Esophagus muscularis mucosa (tissue), 4 donors: ENCODE measurements at regions not wholly inside any gene's neighbourhood (a gene's known extent, or its start where the extent isn't known, plus 50 kb on each side); places are given as distances from the start of the nearest gene placed in this dataset.

Source experiments
- DNase-seq: peaks from one replicate; pipeline ENCODE4 v3.0.0-alpha.2; 2017; ENCODE audit errors: extremely low spot score
- H3K27ac ChIP-seq, 4 donors: fragments of 200-600 bp; sonication (generic); replicated peaks in 1 of 4; 1 replicate in 3 of 4; 2 replicates in 1 of 4; pipeline ENCODE4 v1.5.1; 2016 to 2019; ENCODE audit warnings: mild to moderate bottlenecking in 1 of 4
- H3K27me3 ChIP-seq, 4 donors: fragments of 200-600 bp; sonication (generic); one replicate each; pipeline versions ENCODE4 v1.5.1 to v1.6.0; 2016 to 2019
- H3K36me3 ChIP-seq, 4 donors: fragments of 200-600 bp; sonication (generic); one replicate each; pipeline ENCODE4 v1.5.1; 2016 to 2019
- H3K4me1 ChIP-seq, 4 donors: fragments of 200-600 bp; sonication (generic); one replicate each; pipeline ENCODE4 v1.5.1; 2016 to 2019
- H3K4me3 ChIP-seq, 4 donors: fragments of 200-600 bp; sonication (generic); 1 replicate in 2 of 4; 2 replicates in 2 of 4; pipeline ENCODE4 v1.5.1; 2016 to 2019; ENCODE audit warnings: mild to moderate bottlenecking in 4 of 4, moderate library complexity in 1 of 4
- H3K9me3 ChIP-seq, 4 donors: fragments of 200-600 bp; sonication (generic); 1 replicate in 3 of 4; 2 replicates in 1 of 4; pipeline ENCODE4 v1.5.1; 2016 to 2019
- CTCF ChIP-seq, 3 experiments: fragments of 200-600 bp in 2 of 3; fragments of 450-650 bp in 1 of 3; sonication (generic) in 2 of 3; IDR thresholded peaks; one replicate each; pipeline ENCODE4 v1.5.1; 2017 to 2019; ENCODE audit warnings: antibody characterized with exemption in 3 of 3, mild to moderate bottlenecking in 2 of 3, moderate library complexity in 1 of 3
- EP300 ChIP-seq: sonication (generic); formaldehyde crosslinking; IDR thresholded peaks from one replicate; pipeline ENCODE4 v1.6.1; 2017; ENCODE audit warnings: antibody characterized with exemption
- POLR2A ChIP-seq: fragments of 450-650 bp; IDR thresholded peaks from one replicate; pipeline ENCODE4 v1.6.1; 2017; ENCODE audit warnings: antibody characterized with exemption, moderate library complexity, mild to moderate bottlenecking, low read depth
- POLR2AphosphoS5 ChIP-seq, 2 donors: sonication (generic); formaldehyde crosslinking; IDR thresholded peaks; one replicate each; pipeline ENCODE4 v1.6.1; 2017; ENCODE audit warnings: antibody characterized with exemption in 2 of 2
- WGBS: methylation state at CpG from one replicate; pipeline ENCODE4 v1.1.5; 2018; 5-methylcytosine and 5-hydroxymethylcytosine counted together
- intact Hi-C: fragments of 100-400 bp; cut with DNase I; formaldehyde crosslinking; loops from one replicate; pipeline ENCODE4 v1.15.1; 2023

GRCh38 chr6:85186546-85187175 lies 263.2 kb upstream of the NT5E start:
- H3K27ac ChIP-seq: no peak overlapping the region
- no peaks in the 10 kb centered on the region for H3K4me1 ChIP-seq
- DNase-seq: no peak
- H3K9me3 ChIP-seq: peaks cover 0 to 5% (median 0%) of the 10 kb centered on the region in 4 donors
- no peaks in the 10 kb centered on the region for H3K36me3 ChIP-seq
- intact Hi-C loops: no loop called here
- no peak overlapping the region for H3K4me3 ChIP-seq
- TF ChIP-seq POLR2A (no peak), CTCF (IDR thresholded peaks at IDR 0.05) (no peak), POLR2AphosphoS5 (IDR thresholded peaks at IDR 0.05) (no peak), EP300 (no peak)
- 79% methylated on average over 1 of the region's 1 CpG for WGBS
- H3K27me3 ChIP-seq: no peaks in the 10 kb centered on the region

GRCh38 chr6:85185977-85186376 lies 263.9 kb upstream of the NT5E start:
- H3K4me1 ChIP-seq: no peaks in the 10 kb centered on the region
- H3K9me3 ChIP-seq: peaks cover 0 to 5% (median 0%) of the 10 kb centered on the region in 4 donors
- no peak overlapping the region for H3K4me3 ChIP-seq
- no peaks in the 10 kb centered on the region for H3K36me3 ChIP-seq
- no peak overlapping the region for H3K27ac ChIP-seq
- TF ChIP-seq EP300 (no peak), CTCF (IDR thresholded peaks at IDR 0.05) (no peak)
- 86% methylated on average over 1 of the region's 1 CpG for WGBS
- intact Hi-C loops: no loop called here
- H3K27me3 ChIP-seq: no peaks in the 10 kb centered on the region
- DNase-seq: no peak

GRCh38 chr6:85183841-85184240 lies 266.0 kb upstream of the NT5E start:
- TF ChIP-seq POLR2AphosphoS5 (IDR thresholded peaks at IDR 0.05) (no peak), EP300 (no peak), POLR2A (no peak), CTCF (IDR thresholded peaks at IDR 0.05) (no peak)
- no peaks in the 10 kb centered on the region for H3K4me1 ChIP-seq
- no peaks in the 10 kb centered on the region for H3K27me3 ChIP-seq
- H3K4me3 ChIP-seq: no peak overlapping the region
- H3K9me3 ChIP-seq: no peaks in the 10 kb centered on the region
- intact Hi-C loops: no loop called here
- no peaks in the 10 kb centered on the region for H3K36me3 ChIP-seq
- DNase-seq: no peak
- H3K27ac ChIP-seq: no peak overlapping the region

GRCh38 chr6:85172705-85173104 lies 277.2 kb upstream of the NT5E start:
- no peak overlapping the region for H3K27ac ChIP-seq
- no peak overlapping the region for H3K4me3 ChIP-seq
- no peaks in the 10 kb centered on the region for H3K27me3 ChIP-seq
- no peaks in the 10 kb centered on the region for H3K36me3 ChIP-seq
- H3K9me3 ChIP-seq: no peaks in the 10 kb centered on the region
- TF ChIP-seq POLR2AphosphoS5 (IDR thresholded peaks at IDR 0.05): no peak
- TF ChIP-seq POLR2A: no peak
- no peak for TF ChIP-seq EP300
- no peak for TF ChIP-seq CTCF (IDR thresholded peaks at IDR 0.05)
- intact Hi-C loops: no loop called here
- no peaks in the 10 kb centered on the region for H3K4me1 ChIP-seq
- DNase-seq: no peak

GRCh38 chr6:85172161-85172560 lies 277.7 kb upstream of the NT5E start:
- 90% methylated on average over 2 of the region's 2 CpGs for WGBS
- Histone ChIP-seq H3K4me1 (no peaks in the 10 kb centered on the region), H3K27ac (no peak overlapping the region), H3K4me3 (no peak overlapping the region), H3K36me3 (no peaks in the 10 kb centered on the region), H3K9me3 (no peaks in the 10 kb centered on the region), H3K27me3 (no peaks in the 10 kb centered on the region)
- no peak for DNase-seq
- intact Hi-C loops: no loop called here
- TF ChIP-seq POLR2AphosphoS5 (IDR thresholded peaks at IDR 0.05) (no peak), EP300 (no peak), POLR2A (no peak), CTCF (IDR thresholded peaks at IDR 0.05) (no peak)
